Stimulated activated CD8-positive, alpha-beta memory T cell treated with anti-CD3 and anti-CD28 coated beads, Interleukin-12 subunit alpha, Interleukin-12 subunit beta, amount 100 ng/mL, for 4 hours (primary cell): ENCODE measurements at regions not wholly inside any gene's neighbourhood (a gene's known extent, or its start where the extent isn't known, plus 50 kb on each side); places are given as distances from the start of the nearest gene placed in this dataset.

Experiments used
- DNase-seq: peaks from one replicate; pipeline ENCODE4 v3.0.0-alpha.2; 2020; ENCODE audit warnings: low read depth

- no peak for DNase-seq
These were observed 405.5 kb downstream of the KIF4B start for GRCh38 chr5:155418960-155419579.

GRCh38 chr5:155430192-155430591 is 416.6 kb downstream of the KIF4B start:
- no peak for DNase-seq

DNA sequence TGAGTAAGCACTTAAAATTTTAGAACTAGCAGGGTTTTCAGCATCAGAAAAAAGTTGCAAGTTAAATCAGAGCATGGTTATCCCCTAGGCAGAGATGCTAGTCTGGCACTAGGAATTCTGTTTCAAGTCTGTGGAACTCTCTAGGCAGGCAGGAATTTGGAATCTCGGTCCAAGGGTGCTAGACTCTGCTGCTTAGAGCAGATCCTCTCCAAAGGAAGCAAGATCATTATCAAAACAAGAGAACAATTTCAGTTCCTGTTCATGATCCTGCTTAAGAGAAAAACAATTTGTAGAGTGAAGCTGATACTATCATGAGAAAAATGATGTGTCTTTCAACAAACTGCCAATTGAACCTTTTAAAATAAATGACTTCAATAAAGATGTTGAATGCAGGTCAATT is 420.7 kb downstream of the KIF4B start:
- no peak for DNase-seq

DNA sequence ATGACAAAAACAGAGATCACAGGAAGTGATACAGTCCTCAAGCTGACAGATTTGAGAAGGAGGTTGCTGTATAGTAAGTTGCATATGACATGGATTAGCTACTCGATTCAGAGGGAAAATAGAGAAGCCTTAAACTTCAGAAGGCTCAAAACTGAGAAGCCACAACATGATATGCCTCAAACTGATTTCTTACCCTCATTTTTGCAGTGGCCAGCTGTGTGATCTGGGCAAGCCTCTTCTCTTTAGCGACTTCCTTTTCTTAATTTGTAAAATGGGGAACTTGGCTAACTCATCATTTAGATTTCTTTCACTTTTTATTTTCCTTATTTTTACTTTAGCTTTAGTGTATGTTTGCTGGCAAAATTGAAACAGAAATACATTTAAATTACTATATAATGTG is 421.1 kb downstream of the KIF4B start:
- no peak for DNase-seq

DNA sequence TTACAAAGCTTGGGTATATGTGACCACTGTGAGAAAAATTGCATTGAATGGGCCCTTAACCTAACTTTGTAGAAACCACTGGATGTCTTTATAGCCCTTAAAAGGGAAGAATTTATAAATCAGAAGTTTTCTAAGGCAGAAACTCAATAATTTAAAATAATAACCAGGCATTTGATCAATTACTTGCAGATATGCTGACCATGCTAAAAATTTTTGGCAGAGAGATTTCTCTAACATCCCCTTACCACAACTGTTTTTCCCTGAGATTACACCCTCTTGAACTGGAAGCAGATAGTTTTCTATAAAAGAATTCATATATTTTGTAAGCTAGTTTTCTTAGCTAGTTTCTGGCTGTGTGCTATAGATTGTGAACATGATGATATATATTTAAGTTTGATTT is 428.3 kb downstream of the KIF4B start:
- no peak for DNase-seq

DNA sequence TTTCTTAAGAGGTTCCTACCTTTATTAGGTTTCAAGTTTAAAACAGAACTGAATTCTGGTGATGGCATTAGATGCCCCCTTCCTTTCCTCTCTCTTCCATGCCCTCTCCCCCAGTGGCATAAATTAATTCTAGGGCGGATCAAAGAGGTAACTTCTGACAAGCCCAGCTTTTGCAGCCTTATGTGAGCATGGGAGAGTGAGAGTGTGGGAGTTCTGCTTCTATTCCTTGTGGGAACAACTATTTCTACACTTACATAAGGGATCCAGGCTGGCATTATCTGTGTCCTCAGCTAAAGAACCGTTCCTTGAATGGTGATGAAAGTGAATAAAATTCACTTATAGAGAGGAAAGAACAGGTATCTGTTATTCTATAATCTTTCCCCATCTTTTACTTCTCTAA is 437.6 kb downstream of the KIF4B start:
- DNase-seq: no peak

GRCh38 chr5:155455791-155456514 is 442.4 kb downstream of the KIF4B start:
- DNase-seq: no peak

GRCh38 chr5:155459889-155460500 is 446.4 kb downstream of the KIF4B start:
- DNase-seq: no peak

DNA sequence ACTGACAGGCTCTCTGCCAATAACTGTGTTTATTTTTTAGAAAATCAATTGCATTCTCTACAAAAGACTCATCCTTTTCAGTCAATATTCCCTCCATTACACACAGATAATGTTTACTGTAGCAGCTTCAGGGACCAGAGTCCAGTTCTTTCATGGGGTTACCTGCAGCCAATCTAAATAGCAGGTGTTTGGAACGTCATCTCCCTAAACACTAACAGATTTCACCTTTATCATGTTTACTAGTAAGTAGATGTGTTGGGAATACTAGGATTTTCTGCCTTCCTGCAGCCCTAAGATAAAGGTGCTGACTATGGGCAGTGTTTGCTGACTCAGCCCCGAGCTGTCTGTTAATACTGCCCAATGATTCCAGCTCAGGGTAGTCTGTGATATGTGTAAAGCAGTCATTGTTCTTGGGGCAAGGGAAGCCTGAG is 447.0 kb downstream of the KIF4B start:
- no peak for DNase-seq

- no peak for DNase-seq
These were observed 447.7 kb downstream of the KIF4B start for GRCh38 chr5:155461304-155461703.

GRCh38 chr5:155466851-155467250 is 453.3 kb downstream of the KIF4B start:
- no peak for DNase-seq

DNA sequence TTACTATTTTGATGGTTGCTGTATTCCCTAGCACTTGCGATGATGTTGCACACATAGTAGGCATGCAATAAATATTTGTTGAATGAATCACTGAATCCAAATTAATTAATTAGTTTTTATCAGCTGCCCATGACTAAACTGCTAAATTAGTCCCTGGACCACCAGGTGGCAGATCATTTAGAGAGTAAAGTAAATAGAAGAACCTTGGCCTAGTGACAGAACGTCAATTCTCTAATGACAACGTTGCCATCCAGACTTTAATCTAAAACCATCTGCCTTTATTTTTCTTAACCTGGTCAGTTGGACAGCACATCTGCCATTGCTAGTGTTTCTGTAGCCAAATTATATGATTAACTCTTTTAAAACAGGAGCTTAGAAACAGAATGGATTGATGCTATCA is 457.5 kb downstream of the KIF4B start:
- no peak for DNase-seq

DNA sequence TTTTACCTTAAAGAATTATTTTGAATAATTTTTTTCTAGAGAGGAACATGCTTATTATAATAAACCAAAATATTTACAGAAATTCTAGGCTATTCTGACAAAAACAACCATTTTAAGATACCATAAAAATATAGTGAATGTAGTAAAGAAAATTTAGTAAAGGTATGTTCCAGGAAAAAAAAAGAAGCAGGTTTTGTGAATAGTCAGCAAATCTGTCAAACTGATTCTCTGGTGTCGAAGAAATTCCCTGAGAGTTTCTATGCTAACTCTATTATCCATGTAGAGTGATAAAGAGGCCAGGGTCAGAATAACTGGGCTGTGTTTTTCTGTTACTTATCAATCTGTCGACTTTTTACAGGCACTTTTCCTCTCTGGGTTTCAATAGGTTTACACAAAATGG is 459.2 kb downstream of the KIF4B start:
- DNase-seq: no peak

DNA sequence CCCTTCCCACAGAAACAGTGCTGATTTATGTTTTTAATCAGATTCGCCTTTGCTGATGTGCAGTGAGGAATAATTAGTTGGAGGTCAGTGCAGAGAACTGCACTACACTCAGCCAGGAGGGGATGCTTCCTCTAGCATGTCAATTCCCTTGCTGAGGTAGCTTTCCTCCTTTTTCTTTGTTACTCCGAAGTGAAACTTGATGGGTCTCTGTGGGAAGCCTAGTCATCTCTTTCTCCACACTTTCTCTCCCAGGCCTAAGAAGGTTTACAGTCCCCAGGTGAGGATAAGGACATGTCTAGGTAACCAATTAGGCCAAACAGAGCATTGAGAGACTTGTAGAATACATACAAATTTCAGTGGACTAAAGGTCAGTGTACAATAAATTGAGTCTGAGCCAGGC is 461.8 kb downstream of the KIF4B start:
- DNase-seq: no peak

DNA sequence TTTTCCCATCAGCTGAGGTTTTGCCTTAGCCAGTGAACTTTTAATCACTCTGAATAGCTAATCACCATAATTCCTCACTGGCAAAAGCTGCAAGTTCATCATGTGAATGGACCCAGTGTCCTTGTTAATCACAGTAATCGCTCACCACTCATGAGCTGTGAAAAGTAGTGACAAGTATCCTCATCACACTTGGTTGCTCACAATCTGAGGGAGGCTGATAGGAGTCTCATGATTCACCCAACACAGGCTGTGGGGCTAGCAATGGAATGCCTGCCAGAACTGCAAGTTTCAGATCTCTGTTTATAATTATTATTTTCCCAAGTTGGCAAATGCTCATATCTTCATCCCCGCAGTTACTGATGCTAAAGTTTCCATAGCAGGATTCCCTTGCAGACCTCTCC is 467.2 kb downstream of the KIF4B start:
- DNase-seq: no peak

DNA sequence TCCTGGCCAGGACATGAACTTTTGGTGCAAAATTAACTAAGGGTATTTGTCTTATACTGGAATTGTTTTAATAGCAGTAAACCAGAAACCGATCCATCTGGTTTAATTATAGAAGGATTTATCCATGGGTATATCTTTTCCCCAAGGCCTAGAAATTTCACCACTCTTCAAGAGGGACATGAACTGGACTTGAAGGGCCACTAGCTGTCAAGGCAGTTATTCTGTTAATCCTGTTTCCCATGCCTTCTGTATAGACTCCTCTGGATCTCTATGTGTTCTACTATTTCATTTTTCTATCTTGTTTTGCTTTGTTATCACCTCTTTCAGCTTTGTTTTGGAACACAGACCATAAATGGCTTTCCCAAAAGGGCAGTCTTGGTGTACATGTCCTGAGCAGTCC is 467.6 kb downstream of the KIF4B start:
- no peak for DNase-seq

DNA sequence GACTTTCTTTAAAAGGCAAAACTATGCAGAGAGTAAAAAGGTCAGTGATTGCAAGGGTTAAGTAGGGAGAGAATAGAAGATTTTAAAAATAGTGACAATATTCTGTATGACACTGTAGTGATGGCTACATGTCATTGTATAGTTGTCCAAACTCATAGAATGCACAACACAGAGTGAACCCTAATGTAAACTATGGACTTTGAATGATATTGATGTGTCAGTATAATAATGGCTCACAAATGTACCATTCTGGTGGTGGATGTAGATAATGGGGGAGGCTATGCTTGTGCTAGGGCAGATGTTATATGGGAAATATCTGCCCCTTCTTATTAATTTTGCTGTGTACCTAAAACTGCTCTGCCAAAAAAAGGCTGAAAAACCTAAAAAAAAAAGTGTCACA is 468.9 kb downstream of the KIF4B start:
- no peak for DNase-seq

DNA sequence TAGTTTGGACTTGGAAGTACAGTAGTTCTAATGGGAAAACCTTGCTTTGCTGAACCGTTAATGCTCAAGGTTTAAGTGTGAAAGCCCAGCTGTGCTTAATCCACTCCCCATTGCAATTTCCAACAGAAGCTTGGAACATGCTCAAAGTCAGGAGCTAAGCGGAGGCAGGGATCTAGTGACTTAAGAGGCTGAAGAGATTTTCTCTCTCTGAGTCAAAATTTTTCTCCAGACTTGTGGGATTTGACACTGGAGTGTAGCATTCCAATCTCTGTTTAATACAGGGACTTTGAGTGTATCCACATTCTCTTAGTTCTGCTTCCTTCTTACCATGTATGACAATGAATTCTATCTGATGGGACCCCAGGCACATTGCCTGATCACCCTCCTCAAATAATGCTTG is 471.8 kb downstream of the KIF4B start:
- DNase-seq: no peak

DNA sequence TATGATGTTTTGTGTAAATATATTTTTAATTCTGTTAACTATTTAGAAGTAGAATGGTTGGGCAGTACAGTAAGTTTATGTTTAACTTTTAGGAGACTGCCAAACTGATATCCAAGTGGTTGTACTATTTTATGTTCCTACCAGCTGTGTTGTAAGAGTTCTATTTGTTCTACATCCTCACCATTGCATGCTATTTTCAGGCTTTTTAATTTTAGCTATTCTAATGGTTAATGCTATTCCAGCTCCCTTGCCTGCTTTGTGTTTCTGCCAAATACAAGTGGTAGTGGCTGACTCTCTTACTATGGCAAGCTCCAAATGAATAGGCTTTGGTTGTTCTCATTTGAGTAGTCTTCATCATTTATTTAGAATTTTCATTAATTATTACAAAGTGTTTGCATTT is 476.4 kb downstream of the KIF4B start:
- DNase-seq: no peak

DNA sequence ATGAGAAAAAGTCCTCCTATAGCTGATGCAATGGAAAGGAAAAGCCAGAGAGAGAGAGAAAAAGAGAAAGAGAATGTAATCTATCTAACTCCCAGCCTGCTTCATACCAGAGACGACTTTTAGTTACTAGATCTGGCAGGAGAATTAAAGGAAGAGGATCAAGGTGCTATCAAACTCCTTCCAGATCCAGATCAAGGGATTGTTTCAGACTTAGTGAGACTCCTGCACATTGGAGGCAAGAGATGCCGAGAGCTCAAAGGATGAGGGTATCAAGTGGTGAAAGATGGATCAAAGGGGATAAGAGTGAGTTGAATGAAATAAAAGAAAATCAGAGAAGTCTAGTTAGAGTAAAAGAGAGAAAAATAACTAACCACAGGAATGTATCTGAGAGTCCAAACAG is 478.6 kb downstream of the KIF4B start:
- no peak for DNase-seq

DNA sequence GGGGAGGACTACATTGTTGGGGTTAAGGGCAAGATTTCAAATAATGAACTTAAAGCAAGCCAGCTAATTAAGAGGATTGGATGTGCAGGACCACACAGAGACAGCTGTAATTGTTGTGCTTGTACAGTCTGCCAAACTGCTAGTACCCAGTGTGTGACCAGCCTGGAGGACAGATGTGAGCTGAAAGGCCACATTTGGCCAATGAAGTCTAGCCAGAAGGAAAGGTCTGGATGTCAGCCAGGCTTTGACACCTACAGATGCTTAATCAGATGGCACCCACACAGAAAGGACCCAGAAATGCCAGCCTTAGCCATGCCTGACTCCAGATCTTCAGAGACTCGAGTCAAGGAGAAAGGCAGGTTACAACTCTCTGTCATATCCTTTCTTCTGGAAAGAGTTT is 491.1 kb downstream of the KIF4B start:
- no peak for DNase-seq

DNA sequence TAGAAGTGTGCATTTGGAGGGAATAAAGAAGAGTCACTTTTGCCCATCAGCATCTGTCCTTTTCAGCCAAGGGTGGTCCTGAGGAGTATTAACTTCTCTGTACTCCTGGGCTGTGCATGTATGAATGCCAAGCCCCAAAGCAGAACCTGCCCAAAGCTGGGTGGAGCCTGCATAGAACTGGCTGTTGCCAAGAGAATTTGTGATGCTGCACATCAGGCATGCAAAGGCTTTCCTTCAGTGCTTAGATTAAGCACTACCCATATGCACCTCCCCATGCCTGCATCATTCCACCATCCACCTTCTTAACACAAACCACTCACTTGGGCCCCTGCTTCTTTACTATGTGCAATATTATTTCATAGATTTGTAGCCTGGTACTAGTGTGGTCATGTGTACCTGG is 493.8 kb downstream of the KIF4B start:
- no peak for DNase-seq

DNA sequence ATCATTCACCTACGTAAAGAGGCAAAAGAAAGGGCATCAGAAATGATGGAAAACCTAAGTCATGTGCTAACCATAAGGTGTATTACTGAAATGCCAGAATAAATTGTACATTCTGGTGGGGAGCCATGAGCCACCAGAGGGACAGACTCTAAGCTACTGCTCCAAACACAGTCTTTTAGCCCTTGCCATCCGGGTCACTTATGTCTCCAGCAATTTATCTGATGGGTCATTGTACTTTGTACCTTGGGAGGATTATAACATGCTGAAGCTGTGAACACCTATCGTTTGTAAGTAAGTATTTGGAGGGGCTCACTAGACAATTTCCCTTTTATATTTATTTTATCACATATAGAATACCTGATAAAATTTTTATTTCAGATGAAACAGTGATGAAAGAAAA is 495.1 kb downstream of the KIF4B start:
- DNase-seq: no peak

GRCh38 chr5:155512329-155512728 is 498.8 kb downstream of the KIF4B start:
- no peak for DNase-seq
